Mononuclear cell (primary cell): ENCODE measurements at regions not wholly inside any gene's neighbourhood (a gene's known extent, or its start where the extent isn't known, plus 50 kb on each side); places are given as distances from the start of the nearest gene placed in this dataset.

ENCODE experiments used
- H3K27me3 ChIP-seq: 2 replicates; pipeline ENCODE4 v1.6.0; 2011; ENCODE audit warnings: low read length, control low read depth; ENCODE audit not compliant: insufficient read depth
- H3K4me1 ChIP-seq: 2 replicates; pipeline ENCODE4 v1.5.1; 2011; ENCODE audit warnings: mild to moderate bottlenecking, low read length, control low read depth; ENCODE audit not compliant: insufficient read depth
- H3K4me3 ChIP-seq: 2 replicates; pipeline ENCODE4 v1.5.1; 2011; ENCODE audit warnings: mild to moderate bottlenecking, low read length, moderate library complexity
- H3K9me3 ChIP-seq: 2 replicates; pipeline ENCODE4 v1.5.1; 2011; ENCODE audit warnings: low read depth, mild to moderate bottlenecking, control low read depth, low read length

GRCh38 chr10:78617631-78618030 is 451.1 kb upstream of the ZMIZ1 start:
- no peaks in the 10 kb centered on the region for H3K9me3 ChIP-seq
- no peak overlapping the region for H3K4me3 ChIP-seq
- no peaks in the 10 kb centered on the region for H3K27me3 ChIP-seq
- H3K4me1 ChIP-seq = no peaks in the 10 kb centered on the region

GRCh38 chr10:78618050-78618449 is 450.7 kb upstream of the ZMIZ1 start:
- Histone ChIP-seq H3K4me3 (no peak overlapping the region), H3K9me3 (no peaks in the 10 kb centered on the region), H3K4me1 (no peaks in the 10 kb centered on the region), H3K27me3 (no peaks in the 10 kb centered on the region)

GRCh38 chr10:78619115-78619851 is 449.5 kb upstream of the ZMIZ1 start:
- Histone ChIP-seq H3K4me1 (no peaks in the 10 kb centered on the region), H3K27me3 (no peaks in the 10 kb centered on the region), H3K4me3 (no peak overlapping the region), H3K9me3 (no peaks in the 10 kb centered on the region)

GRCh38 chr10:78619896-78620295 is 448.9 kb upstream of the ZMIZ1 start:
- H3K27me3 ChIP-seq = no peaks in the 10 kb centered on the region
- no peak overlapping the region for H3K4me3 ChIP-seq
- H3K9me3 ChIP-seq = no peaks in the 10 kb centered on the region
- H3K4me1 ChIP-seq = no peaks in the 10 kb centered on the region

- Histone ChIP-seq H3K4me1 (no peaks in the 10 kb centered on the region), H3K27me3 (no peaks in the 10 kb centered on the region), H3K9me3 (no peaks in the 10 kb centered on the region), H3K4me3 (no peak overlapping the region)
Measured at GRCh38 chr10:78620985-78621799, 447.6 kb upstream of the ZMIZ1 start.

GRCh38 chr10:78623578-78624215 is 445.1 kb upstream of the ZMIZ1 start:
- H3K4me3 ChIP-seq = no peak overlapping the region
- H3K9me3 ChIP-seq = no peaks in the 10 kb centered on the region
- no peaks in the 10 kb centered on the region for H3K27me3 ChIP-seq
- peaks cover 6% of the 10 kb centered on the region for H3K4me1 ChIP-seq

- Histone ChIP-seq H3K4me3 (no peak overlapping the region), H3K4me1 (peaks cover 11% of the 10 kb centered on the region), H3K27me3 (no peaks in the 10 kb centered on the region), H3K9me3 (no peaks in the 10 kb centered on the region)
Measured at GRCh38 chr10:78624791-78625190, 444.0 kb upstream of the ZMIZ1 start.

GRCh38 chr10:78626471-78626870 is 442.3 kb upstream of the ZMIZ1 start:
- Histone ChIP-seq H3K9me3 (no peaks in the 10 kb centered on the region), H3K4me3 (no peak overlapping the region), H3K4me1 (peaks cover 11% of the 10 kb centered on the region), H3K27me3 (no peaks in the 10 kb centered on the region)

- H3K4me3 ChIP-seq = no peak overlapping the region
- H3K27me3 ChIP-seq = no peaks in the 10 kb centered on the region
- H3K4me1 ChIP-seq = peaks cover 11% of the 10 kb centered on the region
- no peaks in the 10 kb centered on the region for H3K9me3 ChIP-seq
Measured at GRCh38 chr10:78627254-78627795, 441.4 kb upstream of the ZMIZ1 start.

GRCh38 chr10:78628976-78629375 is 439.8 kb upstream of the ZMIZ1 start:
- Histone ChIP-seq H3K9me3 (no peaks in the 10 kb centered on the region), H3K4me1 (peaks cover 11% of the 10 kb centered on the region), H3K27me3 (no peaks in the 10 kb centered on the region), H3K4me3 (no peak overlapping the region)

GRCh38 chr10:78629773-78630172 is 439.0 kb upstream of the ZMIZ1 start:
- H3K4me3 ChIP-seq = no peak overlapping the region
- no peaks in the 10 kb centered on the region for H3K9me3 ChIP-seq
- H3K27me3 ChIP-seq = no peaks in the 10 kb centered on the region
- peaks cover 11% of the 10 kb centered on the region for H3K4me1 ChIP-seq

- Histone ChIP-seq H3K27me3 (no peaks in the 10 kb centered on the region), H3K4me1 (peaks cover 11% of the 10 kb centered on the region), H3K9me3 (no peaks in the 10 kb centered on the region), H3K4me3 (no peak overlapping the region)
Measured at GRCh38 chr10:78630944-78631838, 437.6 kb upstream of the ZMIZ1 start.

GRCh38 chr10:78634389-78634815 is 434.4 kb upstream of the ZMIZ1 start:
- Histone ChIP-seq H3K27me3 (no peaks in the 10 kb centered on the region), H3K4me1 (no peaks in the 10 kb centered on the region), H3K4me3 (no peak overlapping the region), H3K9me3 (no peaks in the 10 kb centered on the region)

GRCh38 chr10:78634835-78635234 is 433.9 kb upstream of the ZMIZ1 start:
- Histone ChIP-seq H3K4me1 (no peaks in the 10 kb centered on the region), H3K4me3 (no peak overlapping the region), H3K9me3 (no peaks in the 10 kb centered on the region), H3K27me3 (no peaks in the 10 kb centered on the region)
